C1 segment of cervical spinal cord (tissue), 14 donors: ENCODE measurements at regions not wholly inside any gene's neighbourhood (a gene's known extent, or its start where the extent isn't known, plus 50 kb on each side); places are given as distances from the start of the nearest gene placed in this dataset.
"Not testable (repeated sequence)": the region's sequence is repeated elsewhere in the genome, so short reads cannot be mapped to it uniquely, and the experiment has no call there.

Source experiments
- DNase-seq, 14 donors: peaks; one replicate each; lab custom pipeline; 2025; lab: John Stamatoyannopoulos, UW

- DNase-seq: no peak
Measured at GRCh38 chr13:61944329-61944929, 528.8 kb upstream of the PCDH20 start.

GRCh38 chr13:61935710-61936109 is 520.1 kb upstream of the PCDH20 start:
- DNase-seq: no peak

GRCh38 chr13:61927648-61928047 is 512.0 kb upstream of the PCDH20 start:
- no peak for DNase-seq

- DNase-seq: no peak
Measured at GRCh38 chr13:61918841-61919240, 503.2 kb upstream of the PCDH20 start.

GRCh38 chr13:61916483-61916882 is 500.8 kb upstream of the PCDH20 start:
- DNase-seq: no peak

- DNase-seq: no peak
Measured at GRCh38 chr13:61913183-61913582, 497.5 kb upstream of the PCDH20 start.

GRCh38 chr13:61908906-61909615 is 493.4 kb upstream of the PCDH20 start:
- DNase-seq: no peak

- no peak for DNase-seq
Measured at GRCh38 chr13:61905054-61905453, 489.4 kb upstream of the PCDH20 start.

GRCh38 chr13:61901946-61902541 is 486.4 kb upstream of the PCDH20 start:
- no peak for DNase-seq

- no peak for DNase-seq
Measured at GRCh38 chr13:61900033-61900432, 484.4 kb upstream of the PCDH20 start.

GRCh38 chr13:61898207-61898606 is 482.6 kb upstream of the PCDH20 start:
- no peak for DNase-seq

GRCh38 chr13:61891401-61891800 is 475.8 kb upstream of the PCDH20 start:
- no peak for DNase-seq

GRCh38 chr13:61884830-61885229 is 469.2 kb upstream of the PCDH20 start:
- DNase-seq: no peak

- DNase-seq: peak in 1 of 14 donors; percentile 6
Measured at GRCh38 chr13:61880578-61881283, 465.1 kb upstream of the PCDH20 start.

- not testable (repeated sequence) for DNase-seq
Measured at GRCh38 chr13:61878565-61878964, 462.9 kb upstream of the PCDH20 start.

GRCh38 chr13:61874970-61875579 is 459.4 kb upstream of the PCDH20 start:
- no peak for DNase-seq

GRCh38 chr13:61873717-61874116 is 458.1 kb upstream of the PCDH20 start:
- no peak for DNase-seq

GRCh38 chr13:61857198-61857597 is 441.5 kb upstream of the PCDH20 start:
- DNase-seq: no peak

GRCh38 chr13:61852116-61852619 is 436.5 kb upstream of the PCDH20 start:
- no peak for DNase-seq

GRCh38 chr13:61850794-61851193 is 435.1 kb upstream of the PCDH20 start:
- DNase-seq: no peak

- no peak for DNase-seq
Measured at GRCh38 chr13:61838568-61838967, 422.9 kb upstream of the PCDH20 start.

- no peak for DNase-seq
Measured at GRCh38 chr13:61833228-61833627, 417.6 kb upstream of the PCDH20 start.
